ENCODE measurements at regions not wholly inside any gene's neighbourhood (a gene's known extent, or its start where the extent isn't known, plus 50 kb on each side); places are given as distances from the start of the nearest gene placed in this dataset.

DNA sequence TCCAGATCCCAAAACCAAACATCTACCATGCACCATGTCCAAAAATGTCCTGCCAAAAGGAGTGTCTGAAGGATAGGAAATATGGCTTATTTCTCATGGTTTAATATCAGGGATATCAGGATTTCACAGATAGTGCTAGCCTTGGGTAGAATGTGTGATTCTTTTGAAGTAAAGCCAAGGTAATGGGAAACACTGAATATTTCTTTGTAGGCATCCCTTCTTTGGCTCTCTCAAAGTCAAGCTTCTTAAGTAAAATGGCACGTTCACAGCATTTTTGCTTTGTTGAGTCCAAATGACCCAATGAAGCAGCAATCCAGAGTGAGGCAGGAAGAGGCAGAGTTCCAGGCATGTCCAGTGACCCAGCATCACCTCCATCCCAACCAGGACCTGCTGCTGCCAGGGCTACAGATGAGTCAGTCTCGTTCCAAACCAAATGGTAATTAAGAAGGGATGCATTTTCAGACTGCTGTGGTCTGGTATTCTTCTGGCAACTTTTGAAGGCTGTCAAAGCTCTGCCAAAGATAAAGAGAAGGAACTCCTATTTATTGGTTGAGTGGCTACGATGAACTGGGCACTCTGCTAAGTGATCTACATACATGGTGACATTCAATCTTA is 678.8 kb upstream of the KLF4 start:
- TF ChIP-seq, protein P1, sequence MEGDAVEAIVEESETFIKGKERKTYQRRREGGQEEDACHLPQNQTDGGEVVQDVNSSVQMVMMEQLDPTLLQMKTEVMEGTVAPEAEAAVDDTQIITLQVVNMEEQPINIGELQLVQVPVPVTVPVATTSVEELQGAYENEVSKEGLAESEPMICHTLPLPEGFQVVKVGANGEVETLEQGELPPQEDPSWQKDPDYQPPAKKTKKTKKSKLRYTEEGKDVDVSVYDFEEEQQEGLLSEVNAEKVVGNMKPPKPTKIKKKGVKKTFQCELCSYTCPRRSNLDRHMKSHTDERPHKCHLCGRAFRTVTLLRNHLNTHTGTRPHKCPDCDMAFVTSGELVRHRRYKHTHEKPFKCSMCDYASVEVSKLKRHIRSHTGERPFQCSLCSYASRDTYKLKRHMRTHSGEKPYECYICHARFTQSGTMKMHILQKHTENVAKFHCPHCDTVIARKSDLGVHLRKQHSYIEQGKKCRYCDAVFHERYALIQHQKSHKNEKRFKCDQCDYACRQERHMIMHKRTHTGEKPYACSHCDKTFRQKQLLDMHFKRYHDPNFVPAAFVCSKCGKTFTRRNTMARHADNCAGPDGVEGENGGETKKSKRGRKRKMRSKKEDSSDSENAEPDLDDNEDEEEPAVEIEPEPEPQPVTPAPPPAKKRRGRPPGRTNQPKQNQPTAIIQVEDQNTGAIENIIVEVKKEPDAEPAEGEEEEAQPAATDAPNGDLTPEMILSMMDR (IDR thresholded peaks at IDR 0.05), result no peak
- no peak for DNase-seq (ENCODE audit: low spot score)
- Histone ChIP-seq H3K27ac (no peak overlapping the region), H3K4me3 (no peak overlapping the region)

DNA sequence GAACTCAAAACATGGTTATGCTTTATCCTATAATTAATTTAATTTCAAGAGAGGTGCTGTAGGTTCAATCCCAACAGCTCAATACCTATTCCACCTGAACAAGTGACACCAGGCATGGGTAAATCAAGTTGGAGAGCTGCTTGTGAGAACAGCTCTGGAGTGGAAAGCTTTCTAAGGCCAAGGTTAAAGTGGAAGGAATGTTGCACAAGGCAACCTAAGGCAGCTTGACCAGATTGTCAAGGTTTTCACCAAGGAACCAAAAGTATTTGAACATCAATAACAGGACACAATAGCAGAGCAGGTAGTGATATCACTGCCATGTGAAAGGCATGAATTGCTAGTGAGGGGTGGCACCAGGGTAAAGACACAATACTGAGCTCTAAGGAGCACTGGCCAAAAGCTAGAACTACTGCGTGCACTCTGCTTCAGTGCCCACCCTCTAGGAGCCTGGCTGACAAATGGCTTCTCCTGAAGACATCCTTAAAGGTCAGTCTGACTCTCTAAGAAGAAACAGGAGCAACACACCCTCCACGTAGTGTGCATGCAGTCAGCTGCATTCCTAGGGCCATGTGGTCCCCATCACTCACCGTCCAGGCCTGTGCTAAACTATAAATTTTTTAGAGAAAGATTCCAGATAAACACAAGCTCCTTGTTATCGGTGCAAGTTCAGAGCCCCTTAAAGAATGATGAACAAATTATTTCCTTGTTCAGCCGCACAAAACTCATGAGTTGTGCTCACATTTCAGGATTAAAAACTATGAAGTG is 677.7 kb upstream of the KLF4 start:
- DNase-seq (ENCODE audit: low spot score), result no peak
- TF ChIP-seq, protein P1 (IDR thresholded peaks at IDR 0.05), result no peak
- Histone ChIP-seq H3K4me3 (no peak overlapping the region), H3K27ac (no peak overlapping the region)

DNA sequence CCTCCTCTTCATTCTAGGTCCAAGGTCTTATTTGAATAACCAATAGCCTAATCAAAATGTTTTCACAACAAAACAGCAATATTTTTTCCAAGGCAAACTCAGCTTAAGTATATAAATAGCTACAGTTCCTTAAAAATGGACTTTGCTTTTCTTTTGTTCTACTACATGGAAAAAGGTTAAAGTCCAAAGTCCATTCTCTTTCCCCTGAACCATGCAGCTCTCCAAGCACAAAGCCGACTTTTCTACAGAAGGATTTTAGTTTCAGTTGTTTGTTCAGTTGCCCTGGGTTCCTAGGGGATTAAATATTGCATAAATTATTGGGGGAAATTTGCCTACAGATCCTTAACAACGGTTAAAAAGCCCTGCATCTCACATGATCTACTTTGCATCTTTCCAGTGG is 677.0 kb upstream of the KLF4 start:
- TF ChIP-seq, protein P1 (IDR thresholded peaks at IDR 0.05), result no peak
- DNase-seq (ENCODE audit: low spot score), result no peak
- H3K4me3 ChIP-seq, result no peak overlapping the region
- H3K27ac ChIP-seq, result no peak overlapping the region

DNA sequence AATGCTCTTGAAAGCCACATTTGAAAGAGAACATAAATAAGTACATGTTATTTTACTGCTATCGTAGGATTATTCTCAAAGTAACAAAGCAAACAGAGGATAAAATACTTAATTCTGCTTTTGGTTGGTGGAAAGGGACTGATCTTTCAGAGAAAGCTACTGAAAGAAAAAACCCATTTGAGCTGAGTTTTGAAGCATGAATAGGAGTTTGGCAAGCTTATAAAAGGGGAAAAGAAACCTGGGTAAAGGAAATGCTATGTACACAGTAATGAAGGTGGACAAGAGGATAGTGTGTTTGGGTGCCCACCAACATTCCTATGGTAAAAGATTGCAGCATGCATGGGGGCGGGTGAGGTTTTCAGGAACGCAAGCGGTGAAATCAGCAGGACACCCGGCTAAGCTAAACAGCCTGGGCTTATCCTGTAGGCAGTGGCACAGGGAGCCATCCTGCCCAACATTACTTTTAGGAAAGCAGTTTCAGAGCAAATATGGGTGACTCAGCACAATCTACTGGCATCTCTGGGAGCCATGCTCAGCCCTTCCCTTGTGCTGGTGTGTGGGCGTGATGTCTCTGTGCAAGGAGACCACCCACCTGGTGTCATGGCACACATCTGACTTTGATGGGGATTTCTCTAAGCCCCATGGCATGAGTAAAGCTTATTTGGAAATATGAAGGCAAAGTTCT is 673.9 kb upstream of the KLF4 start:
- no peak for DNase-seq (ENCODE audit: low spot score)
- TF ChIP-seq, protein P1 (IDR thresholded peaks at IDR 0.05), result no peak
- Histone ChIP-seq H3K4me3 (no peak overlapping the region), H3K27ac (no peak overlapping the region)

DNA sequence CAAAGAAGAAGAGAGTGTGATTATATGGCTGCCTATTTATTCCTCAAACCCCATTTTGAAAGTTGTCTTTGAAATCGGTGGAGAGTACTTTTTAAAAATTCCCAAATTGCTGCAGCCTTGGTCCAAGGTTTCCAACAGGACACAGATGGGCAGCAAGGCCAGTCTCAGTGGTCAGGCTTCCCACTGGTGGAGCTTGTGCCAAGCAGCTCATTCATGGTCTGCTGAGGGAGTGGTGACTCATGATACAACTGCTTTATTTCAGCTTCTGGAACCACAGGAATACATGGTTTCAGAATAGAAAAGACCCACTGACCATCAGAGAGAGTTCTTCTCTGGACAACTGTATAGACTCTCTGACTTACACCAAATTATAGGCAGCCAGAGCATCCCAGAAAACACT is 673.1 kb upstream of the KLF4 start:
- Histone ChIP-seq H3K4me3 (no peak overlapping the region), H3K27ac (no peak overlapping the region)
- TF ChIP-seq, protein P1 (IDR thresholded peaks at IDR 0.05), result no peak
- DNase-seq (ENCODE audit: low spot score), result no peak

DNA sequence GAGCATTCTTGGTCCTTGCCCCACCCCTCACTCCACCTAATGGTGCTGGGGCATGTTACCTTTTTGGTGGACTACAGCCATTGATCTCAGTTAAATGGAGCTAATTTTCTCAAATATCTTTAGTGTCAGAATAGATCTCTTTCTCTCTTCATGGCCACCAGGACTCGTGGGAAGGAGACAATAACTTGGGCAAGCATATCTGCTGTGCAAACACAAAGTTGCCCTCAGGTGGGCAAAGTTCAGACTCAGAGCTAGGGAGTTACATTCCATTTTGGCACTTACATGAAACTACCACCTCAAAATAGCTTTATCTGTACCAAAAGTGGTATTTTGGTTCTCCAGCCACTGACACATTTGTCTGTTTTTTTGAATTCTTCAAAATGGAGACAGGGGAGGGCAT is 671.9 kb upstream of the KLF4 start:
- TF ChIP-seq, protein P1 (IDR thresholded peaks at IDR 0.05), result no peak
- Histone ChIP-seq H3K27ac (no peak overlapping the region), H3K4me3 (no peak overlapping the region)
- DNase-seq (ENCODE audit: low spot score), result no peak
